Fibroblast of skin of right quadriceps (primary cell): ENCODE measurements at regions not wholly inside any gene's neighbourhood (a gene's known extent, or its start where the extent isn't known, plus 50 kb on each side); places are given as distances from the start of the nearest gene placed in this dataset.

Experiments
- DNase-seq: peaks from one replicate; pipeline ENCODE4 v3.0.0-alpha.2; 2013

DNA sequence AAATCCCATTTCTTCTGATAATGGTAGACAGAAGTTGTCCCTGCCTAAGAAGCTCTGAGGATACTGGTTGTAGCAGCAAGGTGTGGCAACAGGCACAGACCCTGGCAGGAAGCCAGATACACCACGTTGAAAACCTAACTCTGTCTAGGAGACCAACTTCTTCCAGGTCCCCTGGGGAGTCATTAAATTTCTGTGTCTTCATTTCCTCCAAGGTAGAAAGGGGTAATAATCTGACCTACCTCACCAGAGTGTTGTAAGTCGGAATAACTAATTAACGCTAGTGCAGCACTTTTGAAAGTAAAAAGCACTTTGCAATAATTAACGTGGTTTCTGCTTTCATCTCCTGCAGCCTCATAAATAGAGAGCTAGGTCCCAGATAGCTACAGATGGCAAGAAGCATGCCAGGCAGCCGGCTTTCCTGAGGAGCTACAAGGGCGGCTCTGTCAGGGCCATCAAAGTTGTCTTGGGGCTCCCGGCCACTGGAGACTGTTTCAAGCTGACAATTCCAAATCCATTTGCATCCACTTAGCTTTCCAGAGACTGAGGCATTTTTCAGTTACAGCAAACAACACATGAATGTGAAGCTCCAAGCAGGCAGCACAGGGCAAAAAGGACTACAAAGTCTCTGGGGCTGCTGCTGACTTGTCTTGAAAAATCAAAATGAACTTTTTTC, 176.2 kb downstream of the FOXO1 start:
- no peak for DNase-seq

GRCh38 chr13:40492511-40492910, 173.9 kb downstream of the FOXO1 start:
- DNase-seq, result no peak

- no peak for DNase-seq
These were observed 171.9 kb downstream of the FOXO1 start for GRCh38 chr13:40494513-40494912.

DNA sequence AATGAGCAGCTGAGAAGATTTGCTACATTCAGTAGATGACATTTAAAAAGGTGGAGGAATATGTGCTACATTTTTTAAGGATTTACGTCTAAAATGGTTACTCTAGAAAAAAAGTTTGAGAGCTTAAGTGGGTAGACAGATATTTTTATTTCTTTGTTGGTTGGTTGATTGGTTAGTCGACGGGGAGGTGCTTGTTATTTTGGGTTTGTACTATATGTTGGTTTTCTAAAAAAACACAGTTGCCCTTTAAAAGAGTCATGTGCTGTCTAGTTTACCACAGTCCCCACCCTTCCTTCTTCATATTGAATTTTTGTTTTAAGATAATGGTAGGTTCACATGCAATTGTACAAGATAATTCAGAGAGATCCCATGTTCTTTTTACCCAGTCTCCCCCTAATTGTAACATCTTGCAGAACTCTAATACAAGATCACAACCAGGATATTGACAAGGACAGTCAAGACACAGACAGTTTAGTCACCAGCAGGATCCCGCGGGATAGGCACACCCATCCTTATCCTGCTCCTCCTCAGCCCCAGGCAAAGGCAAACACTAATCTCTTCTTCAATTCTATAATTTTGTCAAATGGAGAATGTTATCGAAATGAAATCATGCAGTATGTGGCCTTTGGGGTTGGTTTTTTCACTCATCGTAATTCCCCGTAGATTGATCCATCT, 171.4 kb downstream of the FOXO1 start:
- no peak for DNase-seq

- no peak for DNase-seq
These were observed 170.8 kb downstream of the FOXO1 start for GRCh38 chr13:40495621-40496001.

- no peak for DNase-seq
These were observed 170.2 kb downstream of the FOXO1 start for GRCh38 chr13:40496035-40496810.

DNA sequence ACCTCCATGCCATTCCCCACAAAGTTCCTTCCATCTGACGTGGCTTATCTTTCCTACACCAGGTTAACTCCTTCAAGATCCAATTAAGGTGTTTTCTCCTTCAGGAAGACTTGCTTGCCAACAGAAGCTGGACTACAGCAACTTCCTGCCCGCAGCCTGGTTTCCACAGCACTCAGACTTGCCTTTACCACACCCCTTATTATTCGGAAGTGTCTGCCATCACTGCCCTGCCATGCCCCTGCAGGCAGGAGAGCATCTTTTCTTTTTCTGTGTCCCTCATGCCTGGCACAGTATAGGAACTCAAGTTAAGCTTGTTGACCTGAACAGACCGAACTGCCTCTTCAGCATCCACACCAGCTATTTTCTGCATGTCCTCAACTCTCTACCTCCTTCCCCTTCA, 168.0 kb downstream of the FOXO1 start:
- DNase-seq, result no peak

DNA sequence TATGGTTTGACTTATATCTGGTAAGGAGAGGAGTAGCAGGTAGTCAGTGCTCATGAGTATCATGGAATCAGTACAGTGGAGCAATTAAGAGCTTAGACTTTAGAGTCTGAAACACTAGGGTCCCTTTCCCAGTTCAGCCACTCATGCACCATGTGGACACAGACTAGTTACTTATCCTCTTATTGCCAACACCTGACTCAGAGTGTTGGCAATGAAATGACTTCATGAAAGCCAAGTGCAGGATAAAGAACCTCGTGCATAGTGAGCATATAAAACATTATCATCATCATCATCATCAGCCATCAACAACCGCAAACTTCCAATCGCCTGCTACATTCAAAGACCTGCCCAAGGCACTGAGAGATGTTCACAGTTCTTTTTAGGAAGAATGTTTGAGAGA, 164.2 kb downstream of the FOXO1 start:
- DNase-seq, result no peak

DNA sequence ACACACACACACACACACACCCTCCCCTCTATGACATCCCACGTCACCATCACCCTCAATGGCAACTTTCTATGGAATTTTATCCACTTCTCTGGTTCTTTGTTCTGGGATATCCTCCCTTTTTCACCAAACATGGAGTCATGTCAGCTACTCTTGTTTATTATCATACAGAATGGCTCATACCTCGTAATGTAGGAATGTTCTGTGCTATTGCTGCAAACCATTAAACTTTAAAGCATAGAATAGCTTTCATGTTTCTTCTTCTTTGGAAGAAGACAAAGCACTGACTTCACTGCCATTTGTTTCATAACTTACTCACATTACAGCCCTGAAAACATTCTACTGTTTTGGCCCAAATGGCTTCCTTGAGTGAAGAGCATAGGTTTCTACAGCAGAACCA, 163.4 kb downstream of the FOXO1 start:
- DNase-seq, result no peak

GRCh38 chr13:40503966-40504591, 162.4 kb downstream of the FOXO1 start:
- peak; percentile 61 for DNase-seq

GRCh38 chr13:40504641-40505040, 161.8 kb downstream of the FOXO1 start:
- no peak for DNase-seq

DNA sequence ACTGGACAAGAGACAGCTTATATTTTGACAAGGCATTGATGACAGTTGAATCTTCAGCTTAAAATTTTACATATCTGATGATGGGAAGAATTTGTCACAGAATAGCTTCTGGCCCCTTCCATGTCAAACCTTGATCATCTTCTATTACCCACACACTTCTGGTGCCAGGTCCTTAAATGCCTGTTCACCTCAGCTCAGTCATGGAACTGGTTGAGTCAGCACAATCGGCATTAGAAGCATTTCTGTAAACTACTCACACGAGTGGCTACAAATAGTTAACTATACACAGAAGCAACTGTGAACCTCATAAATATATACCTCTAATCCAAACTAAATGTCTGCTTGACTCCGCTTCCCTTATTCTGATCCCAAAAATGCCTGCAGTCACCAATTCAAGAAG, 161.2 kb downstream of the FOXO1 start:
- DNase-seq, result peak; percentile 9
